Common myeloid progenitor, CD34-positive (primary cell): ENCODE measurements at regions not wholly inside any gene's neighbourhood (a gene's known extent, or its start where the extent isn't known, plus 50 kb on each side); places are given as distances from the start of the nearest gene placed in this dataset.

ENCODE experiments used
- CTCF ChIA-PET: fragments of 350-600 bp; sonication (Branson Sonifier 250); formaldehyde crosslinking; loops from one replicate; lab custom pipeline; 2021; ENCODE audit warnings: antibody characterized with exemption; lab: Charles Lee
- POLR2A ChIA-PET: fragments of 350-600 bp; sonication (Branson Sonifier 250); formaldehyde crosslinking; loops from one replicate; lab custom pipeline; 2021; ENCODE audit warnings: antibody characterized with exemption; lab: Charles Lee
- DNase-seq, 3 donors: peaks; one replicate each; pipeline versions ENCODE4 v3.0.0 to v3.0.0-alpha.2; 2013
- H3K27ac ChIP-seq, 2 experiments: 1 replicate in 1 of 2; 2 replicates in 1 of 2; pipeline ENCODE4 v1.7.0; 2013; ENCODE audit warnings: inconsistent platforms in 2 of 2, low read length in 2 of 2, mild to moderate bottlenecking in 2 of 2, low read depth in 1 of 2, moderate library complexity in 1 of 2; ENCODE audit not compliant: severe bottlenecking in 2 of 2, insufficient read depth in 1 of 2, poor library complexity in 1 of 2
- H3K27me3 ChIP-seq, 5 experiments: replicated peaks in 2 of 5; 1 replicate in 3 of 5; 2 replicates in 2 of 5; pipeline versions ENCODE4 v1.6.1 to v1.7.0; 2013; ENCODE audit warnings: low read length in 4 of 5, mild to moderate bottlenecking in 2 of 5, moderate library complexity in 2 of 5, inconsistent platforms in 1 of 5; ENCODE audit not compliant: insufficient read depth in 5 of 5, control insufficient read depth in 4 of 5
- H3K36me3 ChIP-seq, 4 experiments: 1 replicate in 2 of 4; 2 replicates in 2 of 4; pipeline versions ENCODE4 v1.6.1 to v1.7.0; 2013; ENCODE audit warnings: low read length in 3 of 4, control low read depth in 1 of 4, mild to moderate bottlenecking in 1 of 4; ENCODE audit not compliant: control insufficient read depth in 4 of 4, insufficient read depth in 4 of 4
- H3K4me1 ChIP-seq, 4 experiments: 1 replicate in 3 of 4; 2 replicates in 1 of 4; pipeline versions ENCODE4 v1.6.1 to v1.7.1; 2013; ENCODE audit warnings: low read length in 3 of 4, mild to moderate bottlenecking in 3 of 4, control low read depth in 1 of 4, inconsistent platforms in 1 of 4, moderate library complexity in 1 of 4; ENCODE audit not compliant: control insufficient read depth in 4 of 4, insufficient read depth in 4 of 4; ENCODE audit errors: control extremely low read depth in 1 of 4
- H3K4me3 ChIP-seq, 7 experiments: 1 replicate in 4 of 7; 2 replicates in 3 of 7; pipeline versions ENCODE4 v1.5.1 to v1.7.0; 2013; ENCODE audit warnings: mild to moderate bottlenecking in 7 of 7, low read length in 6 of 7, moderate library complexity in 6 of 7, inconsistent platforms in 2 of 7, low read depth in 2 of 7, control low read depth in 1 of 7; ENCODE audit not compliant: insufficient read depth in 4 of 7, control insufficient read depth in 1 of 7; ENCODE audit errors: extremely low read depth in 1 of 7
- H3K9me3 ChIP-seq, 5 experiments: 1 replicate in 4 of 5; 2 replicates in 1 of 5; pipeline versions ENCODE4 v1.6.1 to v1.7.1; 2013; ENCODE audit warnings: low read length in 4 of 5, mild to moderate bottlenecking in 2 of 5, inconsistent platforms in 1 of 5, low read depth in 1 of 5, moderate library complexity in 1 of 5; ENCODE audit not compliant: control insufficient read depth in 4 of 5, insufficient read depth in 2 of 5; ENCODE audit errors: control extremely low read depth in 1 of 5
- WGBS: methylation state at CpG from one replicate; pipeline ENCODE4 v1.1.5; 2013; ENCODE audit not compliant: insufficient coverage; 5-methylcytosine and 5-hydroxymethylcytosine counted together

DNA sequence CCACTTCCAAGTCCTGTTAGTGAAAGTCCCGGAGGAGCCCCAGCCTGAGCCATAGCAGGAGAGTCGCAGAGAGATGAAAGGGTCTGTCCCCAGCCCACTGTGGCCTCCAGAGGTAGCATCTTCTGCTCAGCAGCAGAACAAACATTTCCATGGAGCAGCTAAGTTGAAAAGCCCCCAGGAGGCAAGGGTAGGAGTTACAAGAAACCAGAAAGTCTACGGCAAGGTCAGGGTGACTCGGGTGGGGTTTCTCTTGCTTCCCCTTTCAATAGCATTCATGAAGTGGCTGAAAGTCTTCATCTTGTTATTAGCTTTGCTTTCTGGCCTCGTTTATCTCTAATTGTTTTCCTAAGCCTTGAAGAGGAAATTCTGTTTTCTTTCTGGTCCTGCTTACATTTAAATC, 151.2 kb upstream of the DIO3 start:
- Histone ChIP-seq H3K27ac (no peak overlapping the region), H3K4me1 (peaks cover 0 to 2% (median 0%) of the 10 kb centered on the region in 4 experiments), H3K27me3 (peaks cover 0 to 7% (median 2%) of the 10 kb centered on the region in 5 experiments), H3K9me3 (no peaks in the 10 kb centered on the region), H3K36me3 (no peaks in the 10 kb centered on the region), H3K4me3 (no peak overlapping the region)
- ChIA-PET CTCF (no interaction called here), POLR2A (no interaction called here)
- WGBS: 27% methylated on average over 4 of the region's 5 CpGs
- peak; percentile 3 to 47 (median 39) for DNase-seq

DNA sequence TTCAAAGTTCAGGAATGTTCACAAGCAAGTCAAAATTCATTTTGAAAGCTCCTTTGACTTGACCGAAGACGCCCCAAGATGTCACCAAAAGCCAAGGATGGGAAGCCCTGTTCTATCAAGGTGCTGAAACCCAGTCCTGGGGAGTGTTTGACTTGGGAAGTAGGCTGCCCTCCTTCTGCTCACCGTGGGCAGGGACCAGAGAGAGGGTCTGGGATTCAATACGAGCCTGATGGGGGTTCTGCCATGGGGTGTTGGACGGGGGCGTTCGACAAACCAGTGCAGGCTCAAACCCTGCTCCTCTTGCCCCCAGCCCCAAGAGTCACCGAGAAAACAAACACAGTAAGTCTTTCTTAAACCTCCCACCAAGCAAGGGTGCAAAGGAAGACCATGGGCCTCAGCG, 150.1 kb upstream of the DIO3 start:
- 96% methylated on average over 5 of the region's 9 CpGs for WGBS
- Histone ChIP-seq H3K4me1 (peaks cover 0 to 2% (median 0%) of the 10 kb centered on the region in 4 experiments), H3K9me3 (no peaks in the 10 kb centered on the region), H3K36me3 (no peaks in the 10 kb centered on the region), H3K27me3 (peaks cover 0 to 13% (median 2%) of the 10 kb centered on the region in 5 experiments), H3K4me3 (no peak overlapping the region), H3K27ac (no peak overlapping the region)
- no peak for DNase-seq
- ChIA-PET CTCF (no interaction called here), POLR2A (no interaction called here)

DNA sequence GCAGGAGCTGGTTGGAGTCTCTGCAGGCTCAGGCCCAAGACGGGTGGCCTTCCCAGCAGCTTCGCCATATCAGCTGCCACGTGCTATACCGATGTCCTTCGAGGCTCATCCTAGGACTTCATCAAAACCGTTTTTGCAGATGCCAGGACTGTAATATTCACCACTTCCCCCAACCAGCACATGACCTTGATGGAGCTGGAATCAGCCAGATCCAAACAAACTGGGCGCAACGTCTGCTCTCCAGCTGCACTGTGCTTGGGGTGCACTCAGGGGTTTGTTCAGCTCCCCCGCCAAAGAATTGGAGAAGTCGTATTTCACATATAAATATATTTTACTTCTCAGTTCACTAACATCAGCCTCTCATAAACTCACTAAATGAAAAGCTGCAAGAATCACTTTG, 149.5 kb upstream of the DIO3 start:
- Histone ChIP-seq H3K4me3 (no peak overlapping the region), H3K27me3 (peaks cover 0 to 13% (median 4%) of the 10 kb centered on the region in 5 experiments), H3K27ac (no peak overlapping the region), H3K9me3 (peaks cover 0 to 2% (median 0%) of the 10 kb centered on the region in 5 experiments), H3K36me3 (no peaks in the 10 kb centered on the region), H3K4me1 (peaks cover 0 to 2% (median 0%) of the 10 kb centered on the region in 4 experiments)
- WGBS: 91% methylated on average over 8 of the region's 10 CpGs
- DNase-seq: no peak
- ChIA-PET POLR2A (no interaction called here), CTCF (no interaction called here)

DNA sequence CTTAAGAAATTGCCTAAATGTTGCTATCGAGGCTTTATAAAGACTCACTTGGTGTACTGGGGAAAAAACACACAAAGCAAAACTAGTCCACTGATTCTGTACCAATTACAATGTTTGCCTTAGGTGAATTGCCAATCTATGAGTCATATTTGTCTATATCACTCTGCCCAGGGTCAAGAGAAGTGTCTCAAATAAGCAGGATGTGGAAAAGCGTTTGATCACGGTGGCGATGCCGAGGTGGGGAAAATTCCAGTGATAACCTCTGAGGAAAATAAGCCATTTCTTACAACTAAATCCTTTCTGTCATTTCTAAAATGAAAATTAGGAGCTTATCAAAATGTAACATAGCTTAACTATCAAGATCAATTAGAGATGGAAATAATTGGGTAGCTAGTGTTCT, 148.6 kb upstream of the DIO3 start:
- H3K9me3 ChIP-seq: peaks cover 0 to 2% (median 0%) of the 10 kb centered on the region in 5 experiments
- CTCF ChIA-PET: no interaction called here
- no peak overlapping the region for H3K4me3 ChIP-seq
- H3K4me1 ChIP-seq: peaks cover 0 to 2% (median 0%) of the 10 kb centered on the region in 4 experiments
- H3K27me3 ChIP-seq: peaks cover 0 to 13% (median 4%) of the 10 kb centered on the region in 5 experiments
- POLR2A ChIA-PET: no interaction called here
- DNase-seq: no peak
- no CpG with 5 or more reads among the region's 5 CpGs for WGBS
- no peaks in the 10 kb centered on the region for H3K36me3 ChIP-seq
- no peak overlapping the region for H3K27ac ChIP-seq

DNA sequence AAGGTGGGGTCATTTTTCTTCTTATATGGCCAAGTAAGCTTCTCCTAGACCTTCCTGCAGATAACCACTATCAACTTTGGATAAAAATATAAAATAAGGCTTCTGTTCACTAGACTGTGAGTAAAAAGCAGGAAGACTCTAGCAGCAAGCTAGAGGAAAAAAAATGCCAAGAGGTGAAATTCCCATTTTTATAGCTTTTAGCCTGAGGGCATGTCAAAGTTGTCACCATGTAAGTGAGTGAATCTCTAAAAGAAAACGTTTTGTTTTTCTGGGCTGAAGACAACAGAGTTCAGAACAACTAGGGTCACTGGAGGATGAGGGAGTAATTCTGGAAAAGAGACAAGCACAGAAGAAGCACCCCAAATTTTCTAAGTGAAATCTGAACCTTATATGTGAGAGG, 143.9 kb upstream of the DIO3 start:
- no peak overlapping the region for H3K27ac ChIP-seq
- ChIA-PET POLR2A (no interaction called here), CTCF (no interaction called here)
- peaks cover 0 to 14% (median 4%) of the 10 kb centered on the region in 5 experiments for H3K27me3 ChIP-seq
- WGBS: 50% methylated on average over 1 of the region's 1 CpG
- peaks cover 0 to 4% (median 0%) of the 10 kb centered on the region in 5 experiments for H3K9me3 ChIP-seq
- DNase-seq: no peak
- H3K36me3 ChIP-seq: no peaks in the 10 kb centered on the region
- no peak overlapping the region for H3K4me3 ChIP-seq
- no peaks in the 10 kb centered on the region for H3K4me1 ChIP-seq

DNA sequence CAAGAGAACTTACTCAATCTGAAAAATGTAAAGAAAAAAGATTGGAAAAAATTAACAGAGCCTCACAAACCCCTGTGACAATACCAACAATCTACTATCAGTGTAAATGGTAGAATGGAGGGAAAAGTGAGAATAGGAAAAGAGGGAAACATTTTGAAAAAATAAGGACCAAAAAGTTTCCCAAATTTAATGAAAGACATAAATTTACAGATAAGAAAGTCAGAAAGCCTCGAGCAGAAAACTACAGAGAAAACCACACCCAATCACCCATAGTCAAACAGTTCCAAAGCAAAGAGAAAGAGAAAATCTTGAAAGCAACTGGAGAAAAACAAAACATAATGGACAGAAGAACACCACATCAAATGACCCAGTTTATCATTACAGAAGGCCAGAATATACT, 142.7 kb upstream of the DIO3 start:
- no CpG with 5 or more reads among the region's 1 CpG for WGBS
- H3K4me1 ChIP-seq: no peaks in the 10 kb centered on the region
- H3K4me3 ChIP-seq: no peak overlapping the region
- no peaks in the 10 kb centered on the region for H3K36me3 ChIP-seq
- DNase-seq: no peak
- H3K27me3 ChIP-seq: peaks cover 0 to 14% (median 4%) of the 10 kb centered on the region in 5 experiments
- peaks cover 0 to 4% (median 0%) of the 10 kb centered on the region in 5 experiments for H3K9me3 ChIP-seq
- POLR2A ChIA-PET: no interaction called here
- no peak overlapping the region for H3K27ac ChIP-seq
- CTCF ChIA-PET: no interaction called here

DNA sequence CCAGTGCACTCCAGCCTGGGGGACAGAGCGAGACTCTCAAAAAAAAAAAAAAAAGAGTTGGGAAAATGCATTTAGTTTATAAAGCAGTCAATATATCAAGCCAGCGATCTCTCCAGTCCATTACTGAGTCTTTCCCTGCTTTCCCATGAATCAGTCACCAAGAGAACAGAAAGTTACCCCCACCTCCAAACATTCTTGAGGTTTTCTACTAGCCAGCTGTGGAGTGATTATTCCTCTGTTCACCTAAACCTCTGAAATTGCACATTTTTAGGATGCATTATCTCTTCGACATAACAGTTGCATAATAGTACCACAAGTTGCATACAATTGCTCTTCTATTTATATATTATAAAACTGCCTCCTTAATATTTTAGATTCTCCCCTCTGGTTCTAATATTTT, 134.8 kb upstream of the DIO3 start:
- Histone ChIP-seq H3K9me3 (peaks cover 0 to 27% (median 6%) of the 10 kb centered on the region in 5 experiments), H3K27me3 (peaks cover 2 to 14% (median 7%) of the 10 kb centered on the region in 5 experiments), H3K36me3 (no peaks in the 10 kb centered on the region), H3K4me3 (no peak overlapping the region), H3K27ac (no peak overlapping the region), H3K4me1 (no peaks in the 10 kb centered on the region)
- DNase-seq: no peak
- ChIA-PET CTCF (no interaction called here), POLR2A (no interaction called here)
- 90% methylated on average over 2 of the region's 3 CpGs for WGBS
